Stimulated activated CD4-positive, alpha-beta T cell treated with anti-CD3 and anti-CD28 coated beads, TNF-alpha, amount 100 ng/mL, for 24 hours (primary cell): ENCODE measurements at regions not wholly inside any gene's neighbourhood (a gene's known extent, or its start where the extent isn't known, plus 50 kb on each side); places are given as distances from the start of the nearest gene placed in this dataset.
"Not testable (repeated sequence)": the region's sequence is repeated elsewhere in the genome, so short reads cannot be mapped to it uniquely, and the experiment has no call there.

Source experiments
- DNase-seq, 3 experiments: peaks; one replicate each; pipeline ENCODE4 v3.0.0-alpha.2; 2020; ENCODE audit warnings: low read depth in 3 of 3

DNA sequence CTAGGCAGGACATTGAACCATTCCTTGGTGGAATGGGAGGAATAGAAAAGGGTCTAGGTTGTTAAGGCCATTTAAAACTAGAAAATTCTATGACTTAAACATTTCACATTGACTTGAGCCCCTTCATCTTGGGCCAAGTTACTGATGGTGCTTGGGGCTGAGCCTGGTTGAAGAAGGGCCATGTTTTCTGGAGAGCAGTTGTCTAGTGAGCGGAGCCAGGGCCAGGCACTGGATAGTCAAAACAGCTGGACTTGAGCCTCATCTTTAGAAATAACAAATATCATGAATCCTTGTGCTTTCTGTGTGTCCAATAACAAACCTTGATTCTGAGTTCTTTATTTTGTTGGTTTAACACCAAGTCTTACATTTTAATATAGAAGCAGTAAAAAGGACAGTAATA is 134.6 kb upstream of the TCF21 start:
- no peak for DNase-seq

DNA sequence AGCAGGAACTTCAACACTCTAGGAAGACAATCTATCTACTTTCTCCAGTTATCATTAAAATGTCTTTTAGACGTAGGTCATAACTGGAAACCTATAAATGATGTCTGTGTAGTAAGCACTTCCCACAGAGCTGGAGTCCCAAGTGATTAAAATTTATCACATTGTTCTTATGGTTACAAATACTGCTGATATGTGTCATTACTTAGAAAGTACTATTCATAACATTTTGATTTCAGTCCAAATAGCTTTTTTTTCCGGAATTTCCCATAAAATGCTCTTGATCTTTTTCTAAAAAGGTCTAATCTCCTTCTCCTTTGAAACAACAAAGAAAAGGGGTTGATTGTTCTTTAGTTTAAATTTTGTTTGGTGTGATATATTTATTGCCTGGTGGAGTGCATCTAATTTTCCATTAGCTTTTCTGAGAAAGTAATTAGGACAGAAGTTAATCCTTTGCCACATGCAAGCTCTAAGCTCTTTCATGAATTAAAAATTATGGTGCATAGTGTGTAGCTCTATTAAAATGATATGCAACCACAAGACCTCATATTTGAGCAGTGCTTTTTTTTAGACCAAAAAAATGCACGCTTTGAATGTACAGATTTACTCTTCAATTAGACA is 132.7 kb upstream of the TCF21 start:
- no peak for DNase-seq

DNA sequence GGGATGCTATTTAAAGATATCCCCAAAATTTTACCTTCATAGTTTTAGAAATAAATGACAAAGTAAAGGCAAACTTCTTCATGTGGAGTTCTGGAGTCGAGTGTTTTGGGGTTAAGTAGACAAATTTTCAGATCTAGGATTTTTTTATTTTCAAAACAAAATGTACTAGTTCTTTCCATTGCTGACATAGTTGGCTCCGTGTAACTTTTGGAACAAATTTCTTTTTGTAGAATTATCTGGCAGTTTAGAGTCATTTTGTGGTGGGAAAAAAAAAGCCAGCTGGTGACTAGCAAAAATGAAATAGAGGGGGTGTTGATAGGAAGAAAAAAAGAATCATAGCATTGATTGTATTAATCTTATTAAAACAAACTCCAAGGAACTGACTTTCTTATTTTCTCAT is 131.6 kb upstream of the TCF21 start:
- DNase-seq = no peak

DNA sequence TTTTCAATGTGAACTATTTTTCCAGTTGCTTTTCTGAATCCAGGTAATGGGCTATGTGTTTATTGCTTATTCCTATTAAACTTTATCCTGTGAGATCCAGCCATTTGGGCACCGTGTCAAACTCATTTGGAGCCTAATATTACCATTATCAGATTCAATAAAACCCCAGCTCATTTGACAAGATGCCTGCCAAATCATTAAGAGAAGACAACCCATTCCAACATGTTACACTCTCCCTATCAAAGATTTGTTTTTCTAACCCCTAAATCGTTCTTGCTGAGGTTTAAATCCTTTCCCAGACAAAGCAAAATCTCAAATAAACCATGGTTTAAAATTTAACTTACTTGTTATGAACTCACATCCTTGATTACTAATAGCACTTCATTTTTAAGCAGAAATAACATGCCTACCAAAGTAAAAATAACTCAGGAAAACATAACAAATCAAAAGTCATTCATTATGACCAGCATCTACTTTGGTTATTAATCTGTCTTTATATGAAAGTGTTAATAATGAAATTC is 130.0 kb upstream of the TCF21 start:
- DNase-seq = no peak

DNA sequence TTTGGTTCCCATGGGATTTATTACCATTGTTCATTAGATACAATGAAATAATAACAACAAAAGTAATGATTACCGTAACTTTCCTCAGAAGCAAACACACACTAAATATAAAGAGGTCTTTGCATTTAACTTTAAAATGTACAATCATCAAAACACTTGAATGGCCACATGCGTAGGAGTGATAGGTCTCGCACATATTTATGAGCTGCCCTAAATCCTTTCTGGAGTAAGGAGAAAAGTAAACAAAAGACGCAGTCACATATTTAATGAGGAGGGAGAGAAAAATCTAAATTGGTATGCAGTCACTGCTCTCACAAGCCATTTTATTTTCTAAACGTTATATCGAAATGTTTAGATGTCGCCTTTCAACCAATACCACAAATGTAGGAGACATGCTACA is 129.4 kb upstream of the TCF21 start:
- DNase-seq = no peak

DNA sequence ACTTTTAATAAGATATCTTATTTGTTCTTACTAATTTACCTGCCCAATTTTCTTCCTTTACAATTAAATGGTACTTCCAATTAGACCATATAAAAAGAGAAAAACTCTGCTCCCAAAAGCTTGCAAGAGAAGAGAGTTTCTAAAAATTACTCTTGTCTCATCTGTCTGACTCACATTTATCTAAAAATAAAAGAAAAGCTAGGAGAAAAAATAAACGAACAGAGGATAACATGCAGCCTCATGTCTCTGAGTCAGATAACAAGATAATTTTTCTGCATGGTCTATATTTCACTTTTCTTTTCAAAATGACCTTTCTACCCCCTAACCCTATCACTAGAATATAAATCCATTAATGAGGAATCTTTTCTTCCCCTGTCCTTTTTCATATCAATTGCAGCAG is 127.2 kb upstream of the TCF21 start:
- no peak for DNase-seq

DNA sequence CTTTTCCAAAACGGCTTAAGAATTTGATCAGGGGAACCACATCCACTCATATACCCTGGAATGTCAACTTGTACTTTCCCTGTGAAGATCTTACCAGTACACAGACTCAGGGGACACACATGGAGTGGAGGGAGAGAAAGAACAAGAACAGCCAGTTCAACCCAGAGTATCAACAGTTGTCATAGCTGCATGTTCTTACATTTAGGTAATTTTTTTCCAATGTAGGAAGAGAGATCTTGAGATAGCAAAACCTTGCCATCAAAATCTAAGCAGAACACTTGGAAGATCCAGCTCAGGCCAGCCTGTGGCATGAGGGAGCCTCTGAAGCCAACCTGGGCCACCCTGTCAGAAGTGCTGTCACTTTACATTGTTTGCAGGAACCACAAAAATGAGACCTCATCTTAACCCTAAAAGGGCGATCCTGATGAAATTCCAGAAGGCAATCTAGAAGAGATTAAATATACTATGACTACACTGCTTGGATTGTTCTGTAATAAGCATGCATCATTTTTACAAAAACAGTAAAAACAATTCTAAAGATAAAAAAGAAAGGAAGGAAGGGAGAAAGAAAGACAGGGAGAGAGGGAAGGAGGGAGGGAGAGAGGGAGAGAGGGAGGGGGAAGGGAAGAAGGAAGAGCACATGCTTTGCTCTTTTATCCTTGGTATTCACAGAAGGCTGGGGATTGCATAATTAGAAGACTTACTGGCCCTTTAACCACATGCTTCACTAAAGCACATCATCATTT is 124.7 kb upstream of the TCF21 start:
- no peak for DNase-seq

DNA sequence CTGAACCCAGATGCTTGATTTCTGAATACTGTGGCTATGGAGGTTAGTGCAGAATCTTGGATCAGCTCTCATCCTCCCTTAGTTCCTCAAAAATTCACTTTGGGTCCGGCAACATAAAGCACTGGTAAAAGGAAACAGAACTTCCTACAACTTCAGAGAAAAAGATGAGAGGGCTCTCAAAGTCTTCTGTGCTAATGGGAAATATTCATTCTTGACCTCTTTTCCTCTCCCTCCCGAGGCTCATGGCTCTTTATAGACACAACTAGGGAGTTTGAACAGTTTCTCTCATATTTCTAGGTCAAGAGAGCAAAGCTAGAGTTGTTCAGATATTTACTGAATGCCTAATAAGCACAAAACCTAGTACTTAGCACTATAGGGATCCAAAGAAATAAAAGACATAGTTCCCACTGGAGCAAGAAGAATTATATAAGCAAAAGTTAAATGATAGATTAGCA is 124.1 kb upstream of the TCF21 start:
- no peak for DNase-seq

DNA sequence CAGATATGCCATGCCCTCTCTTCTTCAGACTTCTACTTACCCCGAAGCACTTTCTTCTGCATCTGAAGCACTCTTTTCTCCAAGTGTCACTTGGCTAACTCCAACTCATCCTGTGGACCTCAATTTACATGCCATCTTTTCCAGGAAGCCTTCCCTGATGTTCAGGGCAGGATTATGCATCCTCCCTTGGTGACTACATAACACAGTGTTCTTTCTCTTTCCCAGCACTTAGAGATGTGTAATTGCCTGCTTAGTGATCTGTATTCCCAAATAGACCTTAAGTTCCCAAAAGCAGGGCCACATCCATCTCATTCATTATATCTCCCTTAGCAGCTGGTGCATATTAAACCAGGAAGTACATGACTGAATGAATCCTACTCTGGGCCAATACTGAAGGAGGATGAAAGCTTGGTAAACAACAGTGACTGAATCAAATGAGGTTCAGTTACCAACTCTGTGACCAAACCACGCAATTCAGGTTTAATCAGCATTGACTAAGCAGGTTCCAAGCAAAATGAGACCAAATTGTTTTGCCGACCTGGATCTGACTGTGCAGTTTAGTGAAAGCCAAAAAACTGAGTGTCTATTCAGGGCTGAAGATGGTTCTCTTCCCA is 121.4 kb upstream of the TCF21 start:
- DNase-seq = no peak

DNA sequence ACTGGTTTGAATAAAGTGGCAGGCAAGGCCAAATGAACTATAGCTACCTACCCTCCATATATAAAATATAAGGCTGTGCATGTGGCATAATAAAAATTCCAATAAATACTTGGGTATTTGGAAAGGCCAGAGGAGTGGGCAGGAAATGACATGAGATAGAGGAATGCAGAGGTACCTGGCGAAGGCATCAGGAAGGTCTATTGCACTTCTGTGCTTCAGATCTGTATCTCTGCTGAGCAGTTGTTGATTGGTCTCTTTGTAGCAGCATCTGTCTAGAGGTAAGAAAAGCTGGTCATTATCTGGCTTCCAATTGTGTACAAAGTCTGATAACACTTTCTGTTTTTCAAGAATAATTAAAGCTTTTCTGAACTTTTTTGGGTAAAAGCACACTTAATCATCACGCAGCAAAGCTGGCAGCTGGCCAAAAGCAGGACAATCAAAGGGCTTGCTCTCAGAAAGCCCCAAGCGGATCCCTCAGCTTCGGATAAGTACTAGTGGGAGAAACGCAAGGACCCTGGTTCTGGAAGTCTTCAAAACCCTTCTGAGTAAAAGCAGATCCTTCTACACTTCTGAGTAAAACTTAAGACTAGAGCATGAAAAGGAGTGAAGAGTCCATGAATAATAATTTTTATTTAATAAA is 120.1 kb upstream of the TCF21 start:
- no peak for DNase-seq

DNA sequence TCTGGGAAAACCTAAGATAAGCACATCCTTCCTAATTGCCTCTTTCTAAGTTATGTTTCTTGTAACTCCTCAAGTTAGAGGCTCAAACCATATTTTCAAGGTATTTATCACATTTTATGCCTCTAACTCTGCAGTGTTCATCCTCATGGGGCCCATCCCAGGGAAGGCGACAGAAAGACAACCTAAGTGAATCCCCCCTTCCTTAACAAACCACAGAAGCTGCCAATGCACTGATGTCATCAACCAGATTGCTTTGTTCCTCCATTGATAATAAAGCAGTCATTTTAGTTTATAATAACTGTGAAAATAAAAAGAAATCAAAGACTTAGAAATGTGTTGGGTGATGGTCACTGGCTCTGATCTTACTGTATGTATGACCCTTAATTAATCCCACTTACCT is 119.5 kb upstream of the TCF21 start:
- no peak for DNase-seq

DNA sequence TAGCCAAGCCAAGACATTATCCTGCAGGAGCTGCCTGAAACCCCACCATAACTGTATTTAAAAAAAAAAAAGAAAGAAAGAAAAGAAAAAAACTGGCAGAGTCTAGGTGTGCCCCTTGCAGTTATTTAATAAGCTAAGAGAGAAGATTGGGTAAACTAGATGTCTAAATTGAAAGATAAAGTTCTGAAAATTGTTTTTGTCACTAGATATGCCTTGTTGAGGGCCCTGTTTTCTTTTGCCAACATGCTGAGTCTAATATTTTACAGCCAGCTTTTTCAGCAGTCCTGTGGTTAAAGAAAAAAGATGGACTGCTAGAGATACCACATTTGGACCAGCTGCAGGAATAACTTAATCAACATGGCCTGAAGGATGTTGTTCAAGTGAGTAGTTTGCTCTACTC is 116.3 kb upstream of the TCF21 start:
- DNase-seq = no peak

DNA sequence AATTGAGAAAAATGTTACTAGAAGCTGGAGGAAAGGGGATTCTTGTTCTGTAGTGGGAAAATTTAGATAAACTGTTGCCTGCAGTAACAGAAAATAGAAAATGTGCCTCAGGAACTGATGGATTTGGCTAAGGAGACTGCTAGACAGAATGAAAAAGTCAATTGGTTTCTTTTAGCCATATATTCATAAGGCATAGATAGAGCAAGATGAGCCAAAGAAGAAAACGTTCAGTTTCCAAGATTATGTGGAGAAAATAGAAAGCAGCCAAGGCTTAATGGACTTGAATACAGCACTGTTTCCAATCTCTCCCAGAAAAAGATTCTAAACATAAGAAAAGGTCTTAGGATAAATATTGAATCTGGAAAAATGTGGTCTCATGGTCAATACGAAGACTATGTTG is 115.1 kb upstream of the TCF21 start:
- no peak for DNase-seq

DNA sequence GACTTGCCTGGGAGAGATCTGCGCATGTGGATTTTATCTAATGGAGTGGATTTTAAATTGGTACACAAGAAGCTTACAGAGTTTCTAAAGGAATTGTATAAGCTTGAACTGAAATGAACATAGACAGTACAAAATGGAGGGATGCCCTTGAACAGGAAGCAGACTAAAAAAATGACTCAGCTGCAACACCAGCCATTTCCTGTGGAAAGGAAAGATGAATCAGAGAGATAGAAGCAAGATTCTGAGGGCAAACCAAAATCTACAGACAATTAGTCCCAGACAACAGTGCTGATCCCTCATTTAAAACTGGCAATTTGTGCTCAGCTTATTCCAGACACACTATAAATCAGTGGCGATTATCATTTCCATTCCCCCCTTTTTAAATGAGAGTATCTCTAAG is 114.6 kb upstream of the TCF21 start:
- no peak for DNase-seq

DNA sequence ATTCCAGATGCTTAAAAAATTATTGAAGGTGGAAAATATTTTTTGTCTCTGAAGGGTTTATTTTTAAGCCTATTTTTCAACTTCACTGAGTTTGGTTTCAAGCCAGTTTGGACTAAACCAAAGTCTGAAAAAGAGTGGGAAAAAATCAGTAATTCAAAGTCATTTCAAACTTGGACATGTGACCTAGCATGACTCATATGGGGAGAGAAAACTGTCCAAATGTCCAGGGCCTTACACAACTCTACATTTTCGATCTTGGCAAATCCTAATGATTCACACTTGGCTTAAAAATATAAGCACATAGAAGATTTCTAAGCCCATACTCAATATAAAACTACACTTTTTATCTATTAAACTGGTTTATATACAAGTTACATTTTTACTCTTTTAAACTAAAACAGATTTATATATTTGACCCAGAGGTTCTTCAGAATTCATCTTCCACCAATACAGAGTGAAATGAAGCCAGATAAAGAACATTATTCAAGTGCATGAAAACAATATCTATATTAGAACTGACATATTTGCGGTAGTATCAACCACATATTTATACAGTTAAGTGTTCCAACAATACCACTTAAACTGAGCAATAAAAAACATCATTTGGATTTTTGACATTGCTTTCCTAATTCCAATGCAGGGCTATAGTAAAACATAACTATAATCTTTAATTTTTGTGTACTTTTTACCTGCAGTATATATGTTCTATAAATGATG is 110.3 kb upstream of the TCF21 start:
- DNase-seq = no peak

DNA sequence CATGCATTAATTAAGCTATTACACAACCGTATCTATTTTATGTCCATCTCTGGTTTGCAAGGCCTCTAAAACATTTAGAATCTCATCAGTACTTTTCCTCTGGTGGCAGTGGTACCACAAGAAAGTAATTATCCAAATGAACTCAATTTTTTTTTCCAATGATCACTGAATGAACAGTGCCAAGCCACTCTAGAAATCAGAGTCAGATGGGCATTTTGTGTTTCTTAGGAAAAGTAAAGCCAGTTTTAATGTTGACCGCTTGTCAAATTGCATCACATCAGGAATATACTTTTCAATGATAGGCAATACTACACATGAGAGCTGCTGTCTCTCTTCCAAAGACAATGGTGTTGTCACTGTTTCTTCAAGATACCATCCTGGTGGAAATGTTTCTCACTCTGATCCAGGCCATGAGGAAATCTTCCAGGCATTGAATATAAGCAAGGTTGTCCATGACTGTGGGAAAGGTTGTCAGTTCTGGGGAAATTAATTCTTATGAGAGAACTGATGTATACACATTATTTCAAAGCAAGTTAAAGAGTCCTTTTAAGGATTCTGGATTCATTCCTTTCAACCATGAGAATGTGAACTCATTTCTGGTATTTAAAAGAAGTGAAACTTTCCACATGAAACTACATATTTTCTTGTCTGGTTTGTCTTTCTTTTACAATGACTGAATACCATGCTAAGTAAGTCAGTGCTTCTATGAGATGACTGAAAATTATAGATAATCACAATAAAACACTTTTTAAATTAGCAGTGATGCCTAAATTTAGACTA is 108.8 kb upstream of the TCF21 start:
- no peak for DNase-seq

DNA sequence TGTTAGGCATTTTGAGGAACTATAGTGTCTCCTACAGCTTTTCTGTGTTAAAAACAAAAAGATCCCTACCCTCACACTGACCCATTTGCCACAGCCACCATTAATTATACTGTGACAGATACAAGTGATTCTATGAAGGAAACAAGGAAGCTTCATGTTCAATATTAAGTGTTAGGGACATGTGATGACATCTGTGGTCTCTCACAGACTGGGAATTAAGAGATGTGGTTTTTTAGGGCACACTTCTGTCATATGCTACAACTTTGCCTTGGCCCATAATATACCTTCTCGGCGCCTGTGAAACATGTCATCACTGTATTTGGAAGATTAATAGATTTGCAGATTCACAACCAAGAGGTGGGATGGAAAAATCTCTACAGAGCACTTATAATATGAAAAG is 102.9 kb upstream of the TCF21 start:
- DNase-seq = no peak

DNA sequence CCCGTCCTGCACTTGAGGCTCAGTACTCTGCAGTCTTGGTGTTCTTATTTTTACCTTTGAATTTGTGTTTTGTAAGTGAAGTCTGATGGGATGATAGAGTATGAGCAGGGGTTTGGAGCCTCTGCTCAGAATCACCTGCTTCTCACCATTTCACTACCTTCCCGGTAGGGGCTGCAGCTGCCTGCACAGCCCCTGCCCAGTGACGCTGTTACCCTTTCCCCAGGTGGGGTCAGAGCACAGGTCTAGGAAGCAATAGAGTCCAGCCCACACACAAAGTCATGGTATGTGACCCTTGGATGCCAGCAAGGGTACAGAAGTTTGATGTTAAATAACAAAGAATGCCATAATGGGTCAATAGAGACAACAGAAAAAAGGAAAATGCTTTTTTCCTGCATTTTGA is 101.8 kb upstream of the TCF21 start:
- no peak for DNase-seq

DNA sequence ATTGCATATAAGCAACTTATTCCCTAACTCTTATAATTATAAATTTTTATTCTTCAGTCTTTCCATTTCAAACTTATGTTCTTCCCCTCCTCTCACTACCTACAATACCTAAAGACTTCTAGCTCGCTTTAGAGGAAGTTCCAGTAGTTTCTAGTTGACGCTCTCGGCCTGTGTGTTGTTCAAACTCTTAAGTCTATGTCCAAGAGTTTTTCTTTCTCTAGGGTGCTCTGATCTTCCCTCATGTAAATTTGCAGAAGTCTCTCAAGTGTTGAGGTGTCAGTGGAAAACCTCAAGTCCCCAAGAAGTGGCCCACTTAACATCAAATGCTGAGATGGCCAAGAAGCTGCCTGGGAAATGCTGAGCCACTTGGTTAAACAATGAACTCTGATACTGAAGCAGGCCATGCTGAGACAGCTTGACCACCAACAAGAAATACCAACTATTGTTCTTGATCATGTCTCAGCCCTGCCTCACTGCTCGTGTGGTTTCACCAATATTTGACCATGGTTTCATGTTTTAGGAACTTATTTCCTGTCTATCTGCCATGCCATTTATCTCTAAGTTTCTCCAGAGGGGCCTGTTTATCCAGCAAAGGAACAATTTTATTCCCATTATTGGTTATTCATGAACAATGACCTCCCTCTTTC is 100.9 kb upstream of the TCF21 start:
- DNase-seq = no peak

DNA sequence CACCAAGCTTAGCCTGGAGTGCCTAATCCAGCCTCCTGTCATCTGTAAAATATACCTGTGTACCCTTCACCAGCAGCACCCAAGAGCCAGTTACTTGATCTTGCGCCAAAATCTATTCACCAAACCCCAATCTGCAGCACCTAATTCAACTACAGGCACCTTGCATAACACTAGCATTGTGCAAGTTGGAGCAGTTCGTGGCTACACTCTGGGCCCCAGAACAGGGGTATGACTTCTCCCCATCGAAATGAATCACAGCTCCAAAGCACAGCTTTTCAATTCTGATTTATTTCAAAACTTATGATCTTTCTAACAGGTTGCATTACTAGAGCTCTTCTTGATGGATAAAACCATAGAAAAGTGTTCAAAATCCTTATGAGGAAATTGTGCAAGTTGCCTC is 100.4 kb upstream of the TCF21 start:
- DNase-seq = no peak

DNA sequence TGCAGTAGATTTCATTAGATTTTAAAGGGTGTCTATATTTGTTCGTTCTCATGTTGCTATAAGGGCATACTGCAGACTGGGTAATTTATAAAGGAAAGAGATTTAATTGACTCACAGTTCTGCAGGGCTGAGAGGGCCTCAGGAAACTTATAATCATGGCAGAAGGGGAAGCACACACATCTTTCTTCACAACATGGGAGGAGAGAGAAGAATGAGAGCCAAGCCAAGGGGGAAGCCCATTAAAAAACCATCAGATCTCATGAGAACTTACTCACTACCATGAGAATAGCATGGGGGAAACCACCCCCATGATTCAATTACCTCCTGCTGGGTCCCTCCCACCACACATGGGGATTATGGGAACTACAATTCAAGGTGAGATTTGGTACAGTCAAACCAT is 99.5 kb upstream of the TCF21 start:
- not testable (repeated sequence) for DNase-seq
